ENCODE measurements at regions not wholly inside any gene's neighbourhood (a gene's known extent, or its start where the extent isn't known, plus 50 kb on each side); places are given as distances from the start of the nearest gene placed in this dataset.

- 0 to 3% methylated on average over 5 of the region's 5 CpGs for WGBS, 2 experiments (ENCODE audit: low coverage in 1 of 2, low lambda C conversion rate in 2 of 2, missing lambda C conversion rate in 2 of 2)
- Histone ChIP-seq H3K27me3 (replicated peaks; ENCODE audit: insufficient read depth) (no peaks in the 10 kb centered on the region), H3K79me2 (ENCODE audit: insufficient read depth) (no peaks in the 10 kb centered on the region), H3K4me3 (no peak overlapping the region), H4K20me1 (ENCODE audit: insufficient read depth) (no peaks in the 10 kb centered on the region), H3K27ac (peak overlapping the region; percentile 61), H3K4me2 (ENCODE audit: unreplicated experiment) (peak overlapping the region; percentile 63), H3K36me3 (ENCODE audit: low read depth) (no peaks in the 10 kb centered on the region), H3K9me2 (ENCODE audit: insufficient read depth) (no peaks in the 10 kb centered on the region), H3K9me3 (ENCODE audit: low read depth) (no peaks in the 10 kb centered on the region), H2AFZ (peak overlapping the region; percentile 34; the same call in 1 of the 2 replicates), H3K4me1 (ENCODE audit: insufficient read depth) (peaks cover 51% of the 10 kb centered on the region), H3K9ac (peak overlapping the region; percentile 42), H3F3A (ENCODE audit: insufficient read depth) (peaks cover 40% of the 10 kb centered on the region)
- DNase-seq, result peak; percentile 97
- TF ChIP-seq EZH2phosphoT487 (IDR thresholded peaks at IDR 0.05; ENCODE audit: insufficient read depth, low read depth), result no peak
- no peak for TF ChIP-seq EZH2 (IDR thresholded peaks at IDR 0.05; ENCODE audit: insufficient read depth, poor library complexity, severe bottlenecking)
- in situ Hi-C loops (cut with MboI), result no loop called here
Measured at GRCh38 chr12:75722714-75723200, 211.3 kb upstream of the KRR1 start.

DNA sequence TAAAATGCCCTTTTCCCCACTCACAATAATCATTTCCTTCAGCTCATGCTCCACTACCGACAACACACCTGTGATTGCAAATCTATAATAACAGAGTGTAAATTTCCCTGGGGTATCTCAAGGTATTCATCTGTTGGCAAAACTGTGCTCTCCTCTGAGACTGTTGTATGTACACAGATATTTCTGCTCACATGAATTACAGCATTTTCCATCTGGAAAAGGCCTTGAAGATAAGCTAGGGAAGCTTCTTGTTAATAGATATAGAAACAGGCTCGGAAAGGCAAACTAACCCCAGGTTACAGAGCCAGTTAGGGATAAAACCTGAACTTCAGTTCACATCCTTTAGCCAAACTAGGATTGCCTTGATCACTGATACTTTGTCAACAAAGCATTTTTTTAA is 210.4 kb upstream of the KRR1 start:
- WGBS, 2 experiments (ENCODE audit: low coverage in 1 of 2, low lambda C conversion rate in 2 of 2, missing lambda C conversion rate in 2 of 2), result 93 to 98% methylated on average over 2 of the region's 2 CpGs
- H3K27me3 ChIP-seq (replicated peaks; ENCODE audit: insufficient read depth), result no peaks in the 10 kb centered on the region
- H3K4me3 ChIP-seq, result no peak overlapping the region
- no peaks in the 10 kb centered on the region for H3K9me2 ChIP-seq (ENCODE audit: insufficient read depth)
- no peak overlapping the region for H2AFZ ChIP-seq
- TF ChIP-seq EZH2phosphoT487 (IDR thresholded peaks at IDR 0.05; ENCODE audit: insufficient read depth, low read depth), result no peak
- TF ChIP-seq EZH2 (IDR thresholded peaks at IDR 0.05; ENCODE audit: insufficient read depth, poor library complexity, severe bottlenecking), result no peak
- H4K20me1 ChIP-seq (ENCODE audit: insufficient read depth), result no peaks in the 10 kb centered on the region
- H3K4me1 ChIP-seq (ENCODE audit: insufficient read depth), result peaks cover 51% of the 10 kb centered on the region
- no peak for DNase-seq
- H3K9ac ChIP-seq, result no peak overlapping the region
- in situ Hi-C loops (cut with MboI), result no loop called here
- H3F3A ChIP-seq (ENCODE audit: insufficient read depth), result peaks cover 40% of the 10 kb centered on the region
- H3K36me3 ChIP-seq (ENCODE audit: low read depth), result no peaks in the 10 kb centered on the region
- no peak overlapping the region for H3K4me2 ChIP-seq (ENCODE audit: unreplicated experiment)
- H3K27ac ChIP-seq, result no peak overlapping the region
- no peaks in the 10 kb centered on the region for H3K79me2 ChIP-seq (ENCODE audit: insufficient read depth)
- no peaks in the 10 kb centered on the region for H3K9me3 ChIP-seq (ENCODE audit: low read depth)

DNA sequence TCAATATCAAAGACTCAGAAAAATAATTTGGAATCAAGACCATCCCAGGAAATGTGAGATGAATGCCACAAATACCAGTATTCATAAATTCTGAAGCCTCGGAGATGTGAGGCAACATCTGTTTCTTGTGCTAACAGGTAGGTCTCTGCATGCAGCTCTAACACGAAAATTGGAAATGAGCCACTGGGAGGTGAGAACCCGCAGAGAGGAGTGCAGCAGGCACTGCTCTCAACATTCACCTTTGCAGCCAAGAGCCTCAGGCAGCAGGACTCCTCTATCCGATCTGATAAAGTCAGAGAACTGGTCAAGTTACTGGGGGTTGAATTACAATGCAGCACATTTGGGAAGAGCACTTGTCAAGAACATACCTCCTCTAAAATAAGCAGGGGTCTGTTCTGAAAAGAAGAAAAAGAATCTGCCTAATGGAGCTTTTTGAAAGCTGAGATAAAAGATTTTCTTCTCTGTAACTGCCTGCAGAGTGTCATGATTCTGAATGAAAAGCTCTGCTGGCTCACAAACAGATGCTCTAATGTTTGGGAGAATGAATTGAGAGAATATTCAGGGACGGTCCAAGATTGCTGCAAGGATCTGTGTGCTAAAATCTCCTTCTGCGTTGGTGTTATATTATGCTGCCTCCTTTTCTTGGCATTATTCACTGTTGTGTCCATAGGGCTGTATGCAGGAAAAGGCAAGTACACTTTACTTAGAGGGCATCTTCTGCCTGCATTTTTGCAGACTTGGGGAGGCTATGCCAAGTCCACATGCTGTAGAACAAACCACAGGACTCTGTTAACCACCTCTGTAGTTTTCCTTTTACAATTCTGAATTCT is 209.6 kb upstream of the KRR1 start:
- in situ Hi-C loops (cut with MboI), result no loop called here
- Histone ChIP-seq H3F3A (ENCODE audit: insufficient read depth) (peaks cover 36% of the 10 kb centered on the region), H3K27ac (no peak overlapping the region), H3K36me3 (ENCODE audit: low read depth) (no peaks in the 10 kb centered on the region), H3K79me2 (ENCODE audit: insufficient read depth) (no peaks in the 10 kb centered on the region), H3K9ac (no peak overlapping the region), H3K27me3 (replicated peaks; ENCODE audit: insufficient read depth) (no peaks in the 10 kb centered on the region), H3K4me3 (no peak overlapping the region), H3K9me3 (ENCODE audit: low read depth) (no peaks in the 10 kb centered on the region), H3K4me1 (ENCODE audit: insufficient read depth) (peaks cover 49% of the 10 kb centered on the region), H3K4me2 (ENCODE audit: unreplicated experiment) (no peak overlapping the region), H4K20me1 (ENCODE audit: insufficient read depth) (no peaks in the 10 kb centered on the region), H3K9me2 (ENCODE audit: insufficient read depth) (no peaks in the 10 kb centered on the region), H2AFZ (no peak overlapping the region)
- 25 to 32% methylated on average over 6 of the region's 6 CpGs for WGBS, 2 experiments (ENCODE audit: low coverage in 1 of 2, low lambda C conversion rate in 2 of 2, missing lambda C conversion rate in 2 of 2)
- no peak for TF ChIP-seq EZH2phosphoT487 (IDR thresholded peaks at IDR 0.05; ENCODE audit: insufficient read depth, low read depth)
- TF ChIP-seq EZH2 (IDR thresholded peaks at IDR 0.05; ENCODE audit: insufficient read depth, poor library complexity, severe bottlenecking), result no peak
- DNase-seq, result peak; percentile 24

- H3K36me3 ChIP-seq (ENCODE audit: low read depth), result no peaks in the 10 kb centered on the region
- in situ Hi-C loops (cut with MboI), result no loop called here
Measured at GRCh38 chr12:75717902-75718301, 206.5 kb upstream of the KRR1 start.

More at GRCh38 chr12:75717902-75718301, 206.5 kb upstream of the KRR1 start:
- H3F3A ChIP-seq (ENCODE audit: insufficient read depth), result peaks cover 11% of the 10 kb centered on the region; the same call in 1 of the 2 replicates
- no peaks in the 10 kb centered on the region for H3K79me2 ChIP-seq (ENCODE audit: insufficient read depth)
- no peak for DNase-seq
- H3K4me3 ChIP-seq, result no peak overlapping the region
- H3K27me3 ChIP-seq (replicated peaks; ENCODE audit: insufficient read depth), result no peaks in the 10 kb centered on the region
- TF ChIP-seq EZH2 (IDR thresholded peaks at IDR 0.05; ENCODE audit: insufficient read depth, poor library complexity, severe bottlenecking), result no peak
- TF ChIP-seq EZH2phosphoT487 (IDR thresholded peaks at IDR 0.05; ENCODE audit: insufficient read depth, low read depth), result no peak
- peaks cover 23% of the 10 kb centered on the region for H3K4me1 ChIP-seq (ENCODE audit: insufficient read depth)
- no peaks in the 10 kb centered on the region for H3K9me3 ChIP-seq (ENCODE audit: low read depth)
- H4K20me1 ChIP-seq (ENCODE audit: insufficient read depth), result no peaks in the 10 kb centered on the region
- H3K9ac ChIP-seq, result no peak overlapping the region
- H3K27ac ChIP-seq, result no peak overlapping the region
- no peaks in the 10 kb centered on the region for H3K9me2 ChIP-seq (ENCODE audit: insufficient read depth)
- H2AFZ ChIP-seq, result no peak overlapping the region
- H3K4me2 ChIP-seq (ENCODE audit: unreplicated experiment), result no peak overlapping the region
